ENCODE measurements at regions not wholly inside any gene's neighbourhood (a gene's known extent, or its start where the extent isn't known, plus 50 kb on each side); places are given as distances from the start of the nearest gene placed in this dataset.

DNA sequence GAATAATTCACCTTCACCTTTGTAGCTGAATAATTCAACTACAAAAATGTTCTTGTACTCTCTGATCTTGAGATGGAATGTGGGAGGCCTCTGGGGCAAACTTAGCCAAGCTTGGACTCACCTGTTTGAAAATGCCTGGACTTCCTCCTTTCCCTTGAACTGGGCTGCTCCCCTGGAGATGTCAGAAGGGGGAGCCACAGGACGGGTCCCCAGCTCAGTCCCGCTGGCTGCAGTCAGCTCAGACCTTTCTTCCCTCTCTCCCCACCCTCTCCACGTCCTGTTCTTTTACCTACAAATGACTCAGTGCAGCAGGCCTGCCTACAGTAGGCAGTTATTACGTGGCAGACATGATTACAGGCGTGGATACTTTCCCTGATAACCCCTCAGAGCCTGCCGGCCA is 131.5 kb upstream of the RALGAPA2 start (continued):
- TF ChIP-seq, protein P1, sequence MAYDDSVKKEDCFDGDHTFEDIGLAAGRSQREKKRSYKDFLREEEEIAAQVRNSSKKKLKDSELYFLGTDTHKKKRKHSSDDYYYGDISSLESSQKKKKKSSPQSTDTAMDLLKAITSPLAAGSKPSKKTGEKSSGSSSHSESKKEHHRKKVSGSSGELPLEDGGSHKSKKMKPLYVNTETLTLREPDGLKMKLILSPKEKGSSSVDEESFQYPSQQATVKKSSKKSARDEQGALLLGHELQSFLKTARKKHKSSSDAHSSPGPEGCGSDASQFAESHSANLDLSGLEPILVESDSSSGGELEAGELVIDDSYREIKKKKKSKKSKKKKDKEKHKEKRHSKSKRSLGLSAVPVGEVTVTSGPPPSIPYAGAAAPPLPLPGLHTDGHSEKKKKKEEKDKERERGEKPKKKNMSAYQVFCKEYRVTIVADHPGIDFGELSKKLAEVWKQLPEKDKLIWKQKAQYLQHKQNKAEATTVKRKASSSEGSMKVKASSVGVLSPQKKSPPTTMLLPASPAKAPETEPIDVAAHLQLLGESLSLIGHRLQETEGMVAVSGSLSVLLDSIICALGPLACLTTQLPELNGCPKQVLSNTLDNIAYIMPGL (CRISPR knock-in tag; IDR thresholded peaks at IDR 0.05; ENCODE audit: borderline replicate concordance in 1 of 2, low read depth in 1 of 2), result 0 out of 4 replicates have a peak, but pooled peaks of 1 of the 2 experiments have one; percentile 51
- TF ChIP-seq, protein P2, sequence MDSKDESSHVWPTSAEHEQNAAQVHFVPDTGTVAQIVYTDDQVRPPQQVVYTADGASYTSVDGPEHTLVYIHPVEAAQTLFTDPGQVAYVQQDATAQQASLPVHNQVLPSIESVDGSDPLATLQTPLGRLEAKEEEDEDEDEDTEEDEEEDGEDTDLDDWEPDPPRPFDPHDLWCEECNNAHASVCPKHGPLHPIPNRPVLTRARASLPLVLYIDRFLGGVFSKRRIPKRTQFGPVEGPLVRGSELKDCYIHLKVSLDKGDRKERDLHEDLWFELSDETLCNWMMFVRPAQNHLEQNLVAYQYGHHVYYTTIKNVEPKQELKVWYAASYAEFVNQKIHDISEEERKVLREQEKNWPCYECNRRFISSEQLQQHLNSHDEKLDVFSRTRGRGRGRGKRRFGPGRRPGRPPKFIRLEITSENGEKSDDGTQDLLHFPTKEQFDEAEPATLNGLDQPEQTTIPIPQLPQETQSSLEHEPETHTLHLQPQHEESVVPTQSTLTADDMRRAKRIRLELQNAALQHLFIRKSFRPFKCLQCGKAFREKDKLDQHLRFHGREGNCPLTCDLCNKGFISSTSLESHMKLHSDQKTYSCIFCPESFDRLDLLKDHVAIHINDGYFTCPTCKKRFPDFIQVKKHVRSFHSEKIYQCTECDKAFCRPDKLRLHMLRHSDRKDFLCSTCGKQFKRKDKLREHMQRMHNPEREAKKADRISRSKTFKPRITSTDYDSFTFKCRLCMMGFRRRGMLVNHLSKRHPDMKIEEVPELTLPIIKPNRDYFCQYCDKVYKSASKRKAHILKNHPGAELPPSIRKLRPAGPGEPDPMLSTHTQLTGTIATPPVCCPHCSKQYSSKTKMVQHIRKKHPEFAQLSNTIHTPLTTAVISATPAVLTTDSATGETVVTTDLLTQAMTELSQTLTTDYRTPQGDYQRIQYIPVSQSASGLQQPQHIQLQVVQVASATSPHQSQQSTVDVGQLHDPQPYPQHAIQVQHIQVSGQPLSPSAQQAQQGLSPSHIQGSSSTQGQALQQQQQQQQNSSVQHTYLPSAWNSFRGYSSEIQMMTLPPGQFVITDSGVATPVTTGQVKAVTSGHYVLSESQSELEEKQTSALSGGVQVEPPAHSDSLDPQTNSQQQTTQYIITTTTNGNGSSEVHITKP (CRISPR knock-in tag; IDR thresholded peaks at IDR 0.05; ENCODE audit: low read depth), result no peak
- TF ChIP-seq, protein P3, sequence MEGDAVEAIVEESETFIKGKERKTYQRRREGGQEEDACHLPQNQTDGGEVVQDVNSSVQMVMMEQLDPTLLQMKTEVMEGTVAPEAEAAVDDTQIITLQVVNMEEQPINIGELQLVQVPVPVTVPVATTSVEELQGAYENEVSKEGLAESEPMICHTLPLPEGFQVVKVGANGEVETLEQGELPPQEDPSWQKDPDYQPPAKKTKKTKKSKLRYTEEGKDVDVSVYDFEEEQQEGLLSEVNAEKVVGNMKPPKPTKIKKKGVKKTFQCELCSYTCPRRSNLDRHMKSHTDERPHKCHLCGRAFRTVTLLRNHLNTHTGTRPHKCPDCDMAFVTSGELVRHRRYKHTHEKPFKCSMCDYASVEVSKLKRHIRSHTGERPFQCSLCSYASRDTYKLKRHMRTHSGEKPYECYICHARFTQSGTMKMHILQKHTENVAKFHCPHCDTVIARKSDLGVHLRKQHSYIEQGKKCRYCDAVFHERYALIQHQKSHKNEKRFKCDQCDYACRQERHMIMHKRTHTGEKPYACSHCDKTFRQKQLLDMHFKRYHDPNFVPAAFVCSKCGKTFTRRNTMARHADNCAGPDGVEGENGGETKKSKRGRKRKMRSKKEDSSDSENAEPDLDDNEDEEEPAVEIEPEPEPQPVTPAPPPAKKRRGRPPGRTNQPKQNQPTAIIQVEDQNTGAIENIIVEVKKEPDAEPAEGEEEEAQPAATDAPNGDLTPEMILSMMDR (CRISPR knock-in tag; IDR thresholded peaks at IDR 0.05), result peak; percentile 73
- no peak for TF ChIP-seq ZNF547 (CRISPR knock-in tag; IDR thresholded peaks at IDR 0.05)
- TF ChIP-seq ETV5 (CRISPR knock-in tag; IDR thresholded peaks at IDR 0.05; ENCODE audit: borderline replicate concordance), result peak; percentile 19; the same call in 1 of the 2 replicates
- no peak for TF ChIP-seq ZNF773 (CRISPR knock-in tag; IDR thresholded peaks at IDR 0.05; ENCODE audit: borderline replicate concordance)
- TF ChIP-seq, protein P4, sequence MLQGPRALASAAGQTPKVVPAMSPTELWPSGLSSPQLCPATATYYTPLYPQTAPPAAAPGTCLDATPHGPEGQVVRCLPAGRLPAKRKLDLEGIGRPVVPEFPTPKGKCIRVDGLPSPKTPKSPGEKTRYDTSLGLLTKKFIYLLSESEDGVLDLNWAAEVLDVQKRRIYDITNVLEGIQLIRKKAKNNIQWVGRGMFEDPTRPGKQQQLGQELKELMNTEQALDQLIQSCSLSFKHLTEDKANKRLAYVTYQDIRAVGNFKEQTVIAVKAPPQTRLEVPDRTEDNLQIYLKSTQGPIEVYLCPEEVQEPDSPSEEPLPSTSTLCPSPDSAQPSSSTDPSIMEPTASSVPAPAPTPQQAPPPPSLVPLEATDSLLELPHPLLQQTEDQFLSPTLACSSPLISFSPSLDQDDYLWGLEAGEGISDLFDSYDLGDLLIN (CRISPR knock-in tag; IDR thresholded peaks at IDR 0.05; ENCODE audit: borderline replicate concordance), result no peak
- peak; percentile 63 for TF ChIP-seq TEAD3 (CRISPR knock-in tag; optimal IDR thresholded peaks at IDR 0.05; ENCODE audit: borderline replicate concordance)
- TF ChIP-seq, protein P5, sequence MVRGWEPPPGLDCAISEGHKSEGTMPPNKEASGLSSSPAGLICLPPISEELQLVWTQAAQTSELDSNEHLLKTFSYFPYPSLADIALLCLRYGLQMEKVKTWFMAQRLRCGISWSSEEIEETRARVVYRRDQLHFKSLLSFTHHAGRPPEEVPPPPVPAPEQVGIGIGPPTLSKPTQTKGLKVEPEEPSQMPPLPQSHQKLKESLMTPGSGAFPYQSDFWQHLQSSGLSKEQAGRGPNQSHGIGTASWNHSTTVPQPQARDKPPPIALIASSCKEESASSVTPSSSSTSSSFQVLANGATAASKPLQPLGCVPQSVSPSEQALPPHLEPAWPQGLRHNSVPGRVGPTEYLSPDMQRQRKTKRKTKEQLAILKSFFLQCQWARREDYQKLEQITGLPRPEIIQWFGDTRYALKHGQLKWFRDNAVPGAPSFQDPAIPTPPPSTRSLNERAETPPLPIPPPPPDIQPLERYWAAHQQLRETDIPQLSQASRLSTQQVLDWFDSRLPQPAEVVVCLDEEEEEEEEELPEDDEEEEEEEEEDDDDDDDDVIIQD (CRISPR knock-in tag; IDR thresholded peaks at IDR 0.05; ENCODE audit: low read depth), result 0 out of 2 replicates have a peak, but pooled peaks have one; percentile 22
- TF ChIP-seq GATAD1 (CRISPR knock-in tag; IDR thresholded peaks at IDR 0.05), result no peak
- TF ChIP-seq ZNF776 (CRISPR knock-in tag; IDR thresholded peaks at IDR 0.05), result no peak
- no peak for TF ChIP-seq NR2F1 (CRISPR knock-in tag; IDR thresholded peaks at IDR 0.05)
- TF ChIP-seq, protein P6, sequence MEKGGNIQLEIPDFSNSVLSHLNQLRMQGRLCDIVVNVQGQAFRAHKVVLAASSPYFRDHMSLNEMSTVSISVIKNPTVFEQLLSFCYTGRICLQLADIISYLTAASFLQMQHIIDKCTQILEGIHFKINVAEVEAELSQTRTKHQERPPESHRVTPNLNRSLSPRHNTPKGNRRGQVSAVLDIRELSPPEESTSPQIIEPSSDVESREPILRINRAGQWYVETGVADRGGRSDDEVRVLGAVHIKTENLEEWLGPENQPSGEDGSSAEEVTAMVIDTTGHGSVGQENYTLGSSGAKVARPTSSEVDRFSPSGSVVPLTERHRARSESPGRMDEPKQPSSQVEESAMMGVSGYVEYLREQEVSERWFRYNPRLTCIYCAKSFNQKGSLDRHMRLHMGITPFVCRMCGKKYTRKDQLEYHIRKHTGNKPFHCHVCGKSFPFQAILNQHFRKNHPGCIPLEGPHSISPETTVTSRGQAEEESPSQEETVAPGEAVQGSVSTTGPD (CRISPR knock-in tag; IDR thresholded peaks at IDR 0.05), result no peak
